ENCODE measurements at regions not wholly inside any gene's neighbourhood (a gene's known extent, or its start where the extent isn't known, plus 50 kb on each side); places are given as distances from the start of the nearest gene placed in this dataset.
A peak's percentile ranks its signal among the peaks of the same experiment; 100 is the strongest.

DNA sequence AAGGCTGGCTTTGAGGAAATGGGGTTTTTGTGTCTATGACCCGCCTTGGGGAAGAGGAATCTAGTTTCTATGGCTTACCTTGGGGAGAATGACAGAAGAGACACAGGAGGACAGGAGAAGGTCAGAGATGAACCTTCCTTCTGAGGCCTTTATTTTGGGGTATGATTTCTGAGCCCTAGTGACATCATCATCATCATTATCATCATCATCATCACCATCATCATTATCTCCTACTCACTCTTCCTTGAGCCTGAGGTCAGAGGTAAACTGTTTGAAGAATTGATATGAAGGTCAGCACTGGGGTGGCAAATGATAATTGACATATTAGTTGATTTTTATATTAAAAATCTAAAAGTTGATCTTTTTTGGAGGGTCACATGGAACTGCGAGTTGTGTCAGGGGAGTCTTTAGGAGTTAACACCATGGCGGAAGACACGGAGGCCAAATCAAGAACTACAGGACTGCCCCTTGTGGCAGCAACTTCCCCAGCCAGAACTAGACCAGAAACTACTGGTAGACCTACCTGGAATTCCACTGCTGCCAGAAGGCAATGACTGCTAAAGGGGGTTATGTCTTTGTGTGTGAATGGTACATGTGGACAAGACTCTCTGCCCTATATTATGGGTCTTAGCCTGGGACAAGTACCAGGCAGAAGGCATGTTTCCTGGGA is 49.8 kb upstream of the WLS start:
- no peak for TF ChIP-seq EZH2 (IDR thresholded peaks at IDR 0.05; ENCODE audit: borderline replicate concordance, low read depth, low read length, poor library complexity, severe bottlenecking)
- TF ChIP-seq, protein P1, sequence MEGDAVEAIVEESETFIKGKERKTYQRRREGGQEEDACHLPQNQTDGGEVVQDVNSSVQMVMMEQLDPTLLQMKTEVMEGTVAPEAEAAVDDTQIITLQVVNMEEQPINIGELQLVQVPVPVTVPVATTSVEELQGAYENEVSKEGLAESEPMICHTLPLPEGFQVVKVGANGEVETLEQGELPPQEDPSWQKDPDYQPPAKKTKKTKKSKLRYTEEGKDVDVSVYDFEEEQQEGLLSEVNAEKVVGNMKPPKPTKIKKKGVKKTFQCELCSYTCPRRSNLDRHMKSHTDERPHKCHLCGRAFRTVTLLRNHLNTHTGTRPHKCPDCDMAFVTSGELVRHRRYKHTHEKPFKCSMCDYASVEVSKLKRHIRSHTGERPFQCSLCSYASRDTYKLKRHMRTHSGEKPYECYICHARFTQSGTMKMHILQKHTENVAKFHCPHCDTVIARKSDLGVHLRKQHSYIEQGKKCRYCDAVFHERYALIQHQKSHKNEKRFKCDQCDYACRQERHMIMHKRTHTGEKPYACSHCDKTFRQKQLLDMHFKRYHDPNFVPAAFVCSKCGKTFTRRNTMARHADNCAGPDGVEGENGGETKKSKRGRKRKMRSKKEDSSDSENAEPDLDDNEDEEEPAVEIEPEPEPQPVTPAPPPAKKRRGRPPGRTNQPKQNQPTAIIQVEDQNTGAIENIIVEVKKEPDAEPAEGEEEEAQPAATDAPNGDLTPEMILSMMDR (conservative IDR thresholded peaks at IDR 0.05; ENCODE audit: low read depth, low read length): peak; percentile 12; the same call in 1 of the 2 replicates
- CTCF ChIA-PET: no interaction called here

More for the DNA sequence above, 49.8 kb upstream of the WLS start:
- no peak overlapping the region for H3K27ac ChIP-seq (ENCODE audit: low read depth, low read length, poor library complexity, severe bottlenecking)
- intact Hi-C loops (cut with micrococcal nuclease; ENCODE audit: unreplicated experiment): no loop called here
- no peaks in the 10 kb centered on the region for H3K27me3 ChIP-seq (replicated peaks; ENCODE audit: insufficient read depth, low read depth, low read length, poor library complexity)
- H3K4me3 ChIP-seq (ENCODE audit: low read depth, low read length, poor library complexity, severe bottlenecking): no peak overlapping the region
- H3K4me1 ChIP-seq (ENCODE audit: insufficient read depth, low read length, poor library complexity, severe bottlenecking): no peaks in the 10 kb centered on the region
- POLR2A ChIA-PET (ENCODE audit: low non-redundant PET): no interaction called here
- no peak for DNase-seq (ENCODE audit: low spot score)
- no peaks in the 10 kb centered on the region for H3K9me3 ChIP-seq (ENCODE audit: low read depth, low read length, poor library complexity, severe bottlenecking)
- no TSS peak for BruUV-seq (replicated peaks)
- H3K36me3 ChIP-seq (ENCODE audit: insufficient read depth, low read length, poor library complexity, severe bottlenecking): no peaks in the 10 kb centered on the region

Data from A673 (cell line).